Upper lobe of right lung (tissue), 1 donor: ENCODE measurements at regions not wholly inside any gene's neighbourhood (a gene's known extent, or its start where the extent isn't known, plus 50 kb on each side); places are given as distances from the start of the nearest gene placed in this dataset.

ENCODE experiments used
- ATAC-seq: fragments of 200-7000 bp; cut with Tn5 transposase; one replicate; pipeline ENCODE4 v1.9.1; 2020; ENCODE audit warnings: mild to moderate bottlenecking, moderate library complexity
- DNase-seq: peaks from one replicate; pipeline ENCODE4 v3.0.0-alpha.2; 2020
- H3K27ac ChIP-seq: fragments of 200-600 bp; one replicate; pipeline ENCODE4 v1.8.0; 2022
- H3K27me3 ChIP-seq: fragments of 200-600 bp; one replicate; pipeline ENCODE4 v1.8.0; 2022; ENCODE audit warnings: mild to moderate bottlenecking
- H3K36me3 ChIP-seq: fragments of 200-600 bp; one replicate; pipeline ENCODE4 v1.8.0; 2022
- H3K4me1 ChIP-seq: fragments of 200-600 bp; one replicate; pipeline ENCODE4 v1.8.0; 2022
- H3K4me3 ChIP-seq: fragments of 200-600 bp; one replicate; pipeline ENCODE4 v1.8.0; 2022; ENCODE audit warnings: mild to moderate bottlenecking
- H3K9me3 ChIP-seq: fragments of 200-600 bp; one replicate; pipeline ENCODE4 v1.8.0; 2022
- intact Hi-C: fragments of 100-400 bp; cut with DNase I; formaldehyde crosslinking; loops from one replicate; pipeline ENCODE4 v1.11.0; 2022
- TF ChIP-seq, protein P1 (sequence below): fragments of 200-600 bp; IDR thresholded peaks from one replicate; pipeline ENCODE4 v1.8.0; 2022; ENCODE audit warnings: antibody characterized with exemption
- donor health status: DM: no; HTN: yes; CAD: no; lungs with severe emphysema.

DNA sequence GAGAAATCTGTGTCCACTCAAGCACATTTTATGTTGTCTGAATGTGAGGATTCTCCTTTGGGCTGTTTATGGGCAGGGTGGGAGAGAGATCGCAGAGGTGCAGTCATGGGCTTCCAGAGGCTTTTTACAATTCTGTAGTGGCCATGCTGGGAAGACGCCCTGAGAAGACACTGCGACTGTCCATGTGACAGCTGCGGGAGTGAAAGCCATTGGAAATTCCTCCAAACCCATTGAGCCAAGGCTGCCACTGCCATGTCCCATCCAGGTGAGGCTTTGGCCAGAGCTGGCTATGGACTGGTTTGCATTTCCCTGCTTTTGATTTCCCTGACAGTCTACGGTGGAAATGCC, 216.9 kb upstream of the ECI2 start:
- TF ChIP-seq, protein P1, sequence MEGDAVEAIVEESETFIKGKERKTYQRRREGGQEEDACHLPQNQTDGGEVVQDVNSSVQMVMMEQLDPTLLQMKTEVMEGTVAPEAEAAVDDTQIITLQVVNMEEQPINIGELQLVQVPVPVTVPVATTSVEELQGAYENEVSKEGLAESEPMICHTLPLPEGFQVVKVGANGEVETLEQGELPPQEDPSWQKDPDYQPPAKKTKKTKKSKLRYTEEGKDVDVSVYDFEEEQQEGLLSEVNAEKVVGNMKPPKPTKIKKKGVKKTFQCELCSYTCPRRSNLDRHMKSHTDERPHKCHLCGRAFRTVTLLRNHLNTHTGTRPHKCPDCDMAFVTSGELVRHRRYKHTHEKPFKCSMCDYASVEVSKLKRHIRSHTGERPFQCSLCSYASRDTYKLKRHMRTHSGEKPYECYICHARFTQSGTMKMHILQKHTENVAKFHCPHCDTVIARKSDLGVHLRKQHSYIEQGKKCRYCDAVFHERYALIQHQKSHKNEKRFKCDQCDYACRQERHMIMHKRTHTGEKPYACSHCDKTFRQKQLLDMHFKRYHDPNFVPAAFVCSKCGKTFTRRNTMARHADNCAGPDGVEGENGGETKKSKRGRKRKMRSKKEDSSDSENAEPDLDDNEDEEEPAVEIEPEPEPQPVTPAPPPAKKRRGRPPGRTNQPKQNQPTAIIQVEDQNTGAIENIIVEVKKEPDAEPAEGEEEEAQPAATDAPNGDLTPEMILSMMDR, result no peak
- ATAC-seq (no peak), DNase-seq (no peak)
- no peaks in the 10 kb centered on the region for H3K9me3 ChIP-seq
- H3K4me1 ChIP-seq, result peaks cover 10% of the 10 kb centered on the region
- no peaks in the 10 kb centered on the region for H3K36me3 ChIP-seq
- intact Hi-C loops, result no loop called here
- H3K27me3 ChIP-seq, result no peaks in the 10 kb centered on the region
- no peak overlapping the region for H3K4me3 ChIP-seq
- peak overlapping the region; percentile 52 for H3K27ac ChIP-seq

DNA sequence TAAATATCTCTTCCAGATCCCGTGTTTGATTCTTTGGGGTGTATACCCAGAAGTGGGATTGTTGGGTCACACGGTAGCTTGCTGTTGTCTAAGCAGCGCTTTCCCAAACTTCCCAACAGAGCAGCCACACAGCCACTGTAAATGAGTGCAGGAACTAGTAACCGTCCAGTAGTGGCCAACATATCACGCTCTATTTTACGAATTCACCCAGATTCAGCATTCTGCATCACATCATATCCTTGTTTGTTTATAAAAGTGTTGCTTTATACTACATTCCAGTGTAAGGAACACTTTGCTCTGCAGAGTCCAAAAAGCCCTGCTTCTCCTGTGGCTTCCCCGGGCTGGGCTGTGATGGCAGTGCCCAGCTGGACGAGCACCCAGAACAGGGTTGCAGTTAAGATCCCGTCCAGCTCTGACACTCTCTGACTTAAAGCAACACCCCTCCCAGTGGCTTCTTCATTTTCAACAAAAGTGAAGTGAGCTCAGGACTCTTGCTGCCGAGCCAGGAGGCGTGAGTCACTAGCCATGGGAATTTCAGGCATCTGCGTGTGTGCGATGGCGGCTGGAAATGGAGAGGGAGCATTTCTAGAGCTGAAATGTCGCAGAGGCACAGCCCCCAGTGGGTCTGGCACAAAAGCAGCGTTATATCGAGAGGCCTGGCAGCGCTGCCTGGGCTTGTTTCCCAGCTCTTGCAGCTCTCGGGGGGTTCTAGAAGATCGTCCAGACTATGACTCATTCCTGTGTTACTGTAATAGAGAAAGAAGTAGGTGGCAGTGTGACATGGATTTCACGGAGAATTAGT, 216.3 kb upstream of the ECI2 start:
- Histone ChIP-seq H3K27ac (peak overlapping the region; percentile 52), H3K4me1 (peaks cover 10% of the 10 kb centered on the region), H3K36me3 (no peaks in the 10 kb centered on the region), H3K4me3 (no peak overlapping the region), H3K27me3 (no peaks in the 10 kb centered on the region), H3K9me3 (no peaks in the 10 kb centered on the region)
- ATAC-seq (peak; percentile 57), DNase-seq (no peak)
- intact Hi-C loops, result no loop called here
- TF ChIP-seq, protein P1, result no peak

DNA sequence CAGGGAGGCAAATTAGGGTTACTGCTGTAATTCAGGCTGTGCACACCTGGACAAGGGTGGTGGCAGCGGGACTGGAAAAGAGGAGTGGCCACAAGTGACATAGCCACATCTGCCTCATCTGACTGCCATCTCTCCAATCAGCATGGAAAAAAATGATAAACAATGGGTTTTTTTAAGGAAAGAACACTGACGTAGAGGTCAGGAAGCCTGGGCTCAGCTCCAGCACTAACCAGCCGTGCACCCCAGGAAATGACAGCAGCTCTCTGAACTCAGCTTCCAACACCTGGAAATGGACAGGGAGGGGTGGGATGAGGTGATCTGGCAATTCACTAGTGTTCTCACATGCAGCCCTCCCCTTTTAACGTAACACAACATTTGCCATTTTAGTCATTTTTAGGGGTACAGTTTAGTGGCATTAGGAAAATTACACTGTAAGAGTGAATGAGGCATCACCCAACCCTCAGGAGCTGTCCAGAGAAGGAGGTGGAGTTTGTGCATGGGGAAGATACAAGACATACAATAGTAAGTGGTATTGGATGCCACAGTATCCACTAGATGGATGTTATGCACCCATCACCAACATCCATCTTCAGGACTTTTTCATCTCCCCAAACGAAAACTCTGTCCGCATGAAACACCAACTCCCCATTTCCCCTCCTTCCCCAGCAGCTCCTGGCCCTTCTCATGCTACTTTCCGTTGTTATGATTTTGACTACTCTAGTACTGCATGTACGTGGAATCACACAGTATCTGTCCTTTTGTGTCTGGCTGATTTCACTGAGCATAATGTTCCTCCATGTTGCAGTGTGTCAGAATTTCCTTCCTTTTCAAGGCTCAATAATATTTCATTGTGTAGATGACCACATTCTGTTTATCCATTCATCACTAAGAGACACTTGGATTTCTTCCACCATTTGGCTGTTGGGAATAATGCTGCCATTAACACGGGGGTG, 215.5 kb upstream of the ECI2 start:
- Histone ChIP-seq H3K4me3 (no peak overlapping the region), H3K27me3 (no peaks in the 10 kb centered on the region), H3K9me3 (no peaks in the 10 kb centered on the region), H3K36me3 (no peaks in the 10 kb centered on the region), H3K27ac (peak overlapping the region; percentile 52), H3K4me1 (peaks cover 10% of the 10 kb centered on the region)
- DNase-seq (no peak), ATAC-seq (no peak)
- intact Hi-C loops, result no loop called here
- TF ChIP-seq, protein P1, result no peak

DNA sequence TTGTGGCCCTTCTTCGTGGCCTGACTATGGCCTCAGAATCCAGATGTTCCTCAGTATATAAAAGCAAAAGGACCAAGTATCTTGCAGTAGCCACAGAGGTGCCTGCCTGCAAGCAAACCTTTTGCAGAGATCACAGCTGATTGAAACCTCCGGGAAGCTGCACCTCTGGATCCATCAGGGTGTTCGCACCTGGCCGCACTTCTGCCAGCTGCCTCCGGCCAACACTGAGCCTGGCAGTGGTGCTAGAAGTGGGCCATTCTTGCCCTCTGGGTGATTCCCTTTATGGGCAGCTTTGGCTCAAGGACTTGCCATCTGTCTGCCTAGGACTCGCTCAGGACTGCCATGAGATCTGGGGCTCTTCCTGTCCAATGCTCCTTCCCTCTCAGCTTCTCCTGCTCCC, 214.6 kb upstream of the ECI2 start:
- no peaks in the 10 kb centered on the region for H3K36me3 ChIP-seq
- no peak overlapping the region for H3K27ac ChIP-seq
- no peaks in the 10 kb centered on the region for H3K27me3 ChIP-seq
- TF ChIP-seq, protein P1, result no peak
- intact Hi-C loops, result no loop called here
- H3K4me3 ChIP-seq, result no peak overlapping the region
- no peak for DNase-seq
- H3K9me3 ChIP-seq, result no peaks in the 10 kb centered on the region
- ATAC-seq, result no peak
- peaks cover 10% of the 10 kb centered on the region for H3K4me1 ChIP-seq

DNA sequence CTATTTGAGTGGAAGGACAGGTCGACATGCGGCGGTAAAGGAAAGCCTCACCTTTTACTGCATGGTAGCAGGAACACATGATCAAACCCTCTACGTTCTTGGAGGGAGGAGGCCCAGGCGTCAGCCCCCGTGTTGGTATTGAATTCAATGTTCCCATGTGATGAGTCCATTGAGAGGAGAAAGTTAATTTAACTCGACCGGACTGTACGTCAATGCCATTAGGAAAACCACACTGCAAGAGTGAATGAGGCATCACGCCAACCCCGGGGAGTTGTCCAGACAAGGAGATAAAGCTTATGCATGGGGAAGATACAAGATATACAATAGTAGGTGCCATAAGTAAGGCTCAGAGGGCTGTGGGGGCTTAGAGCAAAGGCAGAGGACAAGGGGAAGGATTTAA, 213.9 kb upstream of the ECI2 start:
- no peak for ATAC-seq
- no peak overlapping the region for H3K4me3 ChIP-seq
- H3K4me1 ChIP-seq, result peaks cover 10% of the 10 kb centered on the region
- no peaks in the 10 kb centered on the region for H3K36me3 ChIP-seq
- no peak overlapping the region for H3K27ac ChIP-seq
- intact Hi-C loops, result no loop called here
- H3K9me3 ChIP-seq, result no peaks in the 10 kb centered on the region
- H3K27me3 ChIP-seq, result no peaks in the 10 kb centered on the region
- no peak for DNase-seq
- TF ChIP-seq, protein P1, result no peak
